Loucy (cell line): ENCODE measurements at regions not wholly inside any gene's neighbourhood (a gene's known extent, or its start where the extent isn't known, plus 50 kb on each side); places are given as distances from the start of the nearest gene placed in this dataset.

Experiments
- H2AFZ ChIP-seq: fragments of 200-600 bp; sonication (generic); 2 replicates; pipeline ENCODE4 v1.6.0; 2016; ENCODE audit warnings: antibody characterized with exemption, mild to moderate bottlenecking, low read length, moderate library complexity
- H3F3A ChIP-seq: fragments of 200-600 bp; 2 replicates; pipeline ENCODE4 v1.6.0; 2016; ENCODE audit warnings: antibody characterized with exemption, low read depth, mild to moderate bottlenecking
- H3K27me3 ChIP-seq: fragments of 200-600 bp; sonication (generic); 2 replicates; pipeline ENCODE4 v1.6.1; 2014; ENCODE audit warnings: low read length, mild to moderate bottlenecking; ENCODE audit not compliant: insufficient read depth, poor library complexity, severe bottlenecking
- H3K36me3 ChIP-seq: fragments of 200-600 bp; sonication (generic); 2 replicates; pipeline ENCODE4 v1.6.1; 2016; ENCODE audit warnings: low read length; ENCODE audit not compliant: insufficient read depth
- H3K4me1 ChIP-seq: fragments of 200-600 bp; sonication (generic); 2 replicates; pipeline ENCODE4 v1.5.1; 2014; ENCODE audit warnings: low read length, mild to moderate bottlenecking; ENCODE audit not compliant: insufficient read depth, poor library complexity, severe bottlenecking
- H3K4me2 ChIP-seq: fragments of 200-600 bp; sonication (generic); 2 replicates; pipeline ENCODE4 v1.6.0; 2014; ENCODE audit warnings: antibody characterized with exemption, low read length, low read depth, mild to moderate bottlenecking; ENCODE audit not compliant: poor library complexity, severe bottlenecking
- H3K4me3 ChIP-seq: fragments of 200-600 bp; sonication (generic); 2 replicates; pipeline ENCODE4 v1.5.1; 2014; ENCODE audit warnings: low read length, mild to moderate bottlenecking, mixed read lengths; ENCODE audit not compliant: poor library complexity, severe bottlenecking
- H3K79me2 ChIP-seq: fragments of 200-600 bp; sonication (generic); 2 replicates; pipeline ENCODE4 v1.6.1; 2014; ENCODE audit warnings: low read length; ENCODE audit not compliant: insufficient read depth
- H3K9ac ChIP-seq: fragments of 200-600 bp; sonication (generic); 2 replicates; pipeline ENCODE4 v1.6.0; 2014; ENCODE audit warnings: mild to moderate bottlenecking, low read depth, low read length, moderate library complexity; ENCODE audit not compliant: poor library complexity, severe bottlenecking
- H3K9me2 ChIP-seq: fragments of 200-600 bp; sonication (generic); replicated peaks from 2 replicates; pipeline ENCODE4 v1.6.1; 2016; ENCODE audit warnings: low read depth, low read length, mixed read lengths
- H3K9me3 ChIP-seq: fragments of 200-600 bp; sonication (generic); 2 replicates; pipeline ENCODE4 v1.6.1; 2014; ENCODE audit warnings: mild to moderate bottlenecking, antibody characterized with exemption, low read length, low read depth; ENCODE audit not compliant: insufficient read depth
- H4K20me1 ChIP-seq: fragments of 200-600 bp; sonication (generic); 2 replicates; pipeline ENCODE4 v1.6.0; 2014; ENCODE audit warnings: antibody characterized with exemption, low read length, mild to moderate bottlenecking; ENCODE audit not compliant: insufficient read depth, poor library complexity, severe bottlenecking
- EZH2phosphoT487 ChIP-seq: fragments of 200-600 bp; IDR thresholded peaks from 2 replicates; pipeline ENCODE4 v1.6.1; 2018; ENCODE audit warnings: antibody characterized with exemption, mild to moderate bottlenecking, moderate library complexity, borderline replicate concordance
- TF ChIP-seq, protein P1 (sequence below): fragments of 200-600 bp; sonication (generic); conservative IDR thresholded peaks from 2 replicates; pipeline ENCODE4 v1.5.1; 2014; ENCODE audit warnings: mild to moderate bottlenecking, antibody characterized with exemption, low read length

DNA sequence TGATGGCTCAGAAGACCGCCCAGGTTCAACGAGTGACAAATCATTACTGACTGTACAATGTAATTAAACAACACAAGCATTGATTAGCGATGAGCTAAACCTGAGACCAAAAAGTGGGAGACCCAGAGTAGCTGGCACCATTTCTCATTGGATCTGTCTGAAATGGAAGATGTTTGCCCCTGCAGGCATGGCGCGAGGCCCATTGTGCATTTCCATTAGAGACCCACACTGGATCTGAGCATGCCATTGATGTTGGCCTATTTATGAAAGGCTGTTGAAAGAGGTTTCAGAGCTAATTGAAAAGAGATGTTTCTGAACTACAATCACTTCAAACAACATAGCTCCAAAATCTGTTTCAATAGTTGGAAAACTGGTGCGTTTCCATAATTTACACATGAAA is 196.7 kb downstream of the TFAP2B start:
- Histone ChIP-seq H2AFZ (no peak overlapping the region), H3K27me3 (no peaks in the 10 kb centered on the region), H3F3A (no peaks in the 10 kb centered on the region), H3K9me2 (no peaks in the 10 kb centered on the region), H3K4me3 (no peak overlapping the region), H3K4me2 (no peak overlapping the region), H4K20me1 (no peaks in the 10 kb centered on the region), H3K9me3 (no peaks in the 10 kb centered on the region), H3K4me1 (no peaks in the 10 kb centered on the region), H3K36me3 (no peaks in the 10 kb centered on the region), H3K9ac (no peak overlapping the region), H3K79me2 (no peaks in the 10 kb centered on the region)
- TF ChIP-seq EZH2phosphoT487, result no peak
- TF ChIP-seq, protein P1, sequence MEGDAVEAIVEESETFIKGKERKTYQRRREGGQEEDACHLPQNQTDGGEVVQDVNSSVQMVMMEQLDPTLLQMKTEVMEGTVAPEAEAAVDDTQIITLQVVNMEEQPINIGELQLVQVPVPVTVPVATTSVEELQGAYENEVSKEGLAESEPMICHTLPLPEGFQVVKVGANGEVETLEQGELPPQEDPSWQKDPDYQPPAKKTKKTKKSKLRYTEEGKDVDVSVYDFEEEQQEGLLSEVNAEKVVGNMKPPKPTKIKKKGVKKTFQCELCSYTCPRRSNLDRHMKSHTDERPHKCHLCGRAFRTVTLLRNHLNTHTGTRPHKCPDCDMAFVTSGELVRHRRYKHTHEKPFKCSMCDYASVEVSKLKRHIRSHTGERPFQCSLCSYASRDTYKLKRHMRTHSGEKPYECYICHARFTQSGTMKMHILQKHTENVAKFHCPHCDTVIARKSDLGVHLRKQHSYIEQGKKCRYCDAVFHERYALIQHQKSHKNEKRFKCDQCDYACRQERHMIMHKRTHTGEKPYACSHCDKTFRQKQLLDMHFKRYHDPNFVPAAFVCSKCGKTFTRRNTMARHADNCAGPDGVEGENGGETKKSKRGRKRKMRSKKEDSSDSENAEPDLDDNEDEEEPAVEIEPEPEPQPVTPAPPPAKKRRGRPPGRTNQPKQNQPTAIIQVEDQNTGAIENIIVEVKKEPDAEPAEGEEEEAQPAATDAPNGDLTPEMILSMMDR, result no peak

DNA sequence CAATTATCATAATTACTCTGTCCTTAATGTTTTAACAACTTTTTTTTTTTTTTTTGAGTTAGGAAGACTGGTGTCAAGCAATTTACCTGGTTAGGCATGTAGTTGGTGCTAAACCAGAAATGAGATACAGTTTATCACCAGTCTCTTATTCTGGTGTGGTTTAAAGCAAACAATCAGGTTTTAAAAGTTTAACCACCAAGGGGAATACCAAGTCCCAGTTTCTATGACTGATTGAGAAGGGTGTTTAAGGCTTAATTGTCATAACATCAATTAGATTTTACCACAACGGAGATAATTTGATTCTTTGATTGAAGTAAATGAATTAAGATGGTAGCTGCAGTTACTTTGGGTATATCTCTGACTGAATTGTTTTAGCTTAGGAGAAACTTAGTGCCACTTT is 197.8 kb downstream of the TFAP2B start:
- Histone ChIP-seq H3K79me2 (no peaks in the 10 kb centered on the region), H2AFZ (no peak overlapping the region), H3K36me3 (no peaks in the 10 kb centered on the region), H3K4me2 (no peak overlapping the region), H3K9ac (no peak overlapping the region), H4K20me1 (no peaks in the 10 kb centered on the region), H3K9me3 (no peaks in the 10 kb centered on the region), H3K27me3 (no peaks in the 10 kb centered on the region), H3K4me1 (no peaks in the 10 kb centered on the region), H3F3A (no peaks in the 10 kb centered on the region), H3K9me2 (no peaks in the 10 kb centered on the region), H3K4me3 (no peak overlapping the region)
- TF ChIP-seq EZH2phosphoT487, result no peak
- TF ChIP-seq, protein P1, result no peak

DNA sequence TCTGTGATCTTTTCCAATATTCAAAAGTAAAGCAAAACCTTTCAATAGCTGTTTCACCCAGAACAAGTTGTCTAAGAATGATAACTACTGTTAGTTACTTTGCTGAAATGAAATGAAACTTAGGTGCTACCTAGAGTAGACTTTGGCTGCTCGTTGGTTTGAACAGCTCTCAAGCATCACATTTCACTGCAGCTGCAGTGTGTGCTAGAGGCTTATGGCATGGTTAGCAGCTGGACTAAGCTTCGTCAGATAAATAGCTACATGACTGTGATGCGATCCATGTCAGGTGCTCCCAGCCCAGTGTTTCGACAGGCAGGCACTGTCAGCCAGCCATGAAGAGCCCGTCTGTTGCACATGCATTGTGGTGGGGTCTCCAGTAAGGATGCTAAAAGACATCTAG is 201.1 kb downstream of the TFAP2B start:
- H3K4me2 ChIP-seq, result no peak overlapping the region
- H3K4me3 ChIP-seq, result no peak overlapping the region
- no peaks in the 10 kb centered on the region for H3K36me3 ChIP-seq
- H3K9me2 ChIP-seq, result no peaks in the 10 kb centered on the region
- H3K9me3 ChIP-seq, result no peaks in the 10 kb centered on the region
- no peak overlapping the region for H2AFZ ChIP-seq
- no peaks in the 10 kb centered on the region for H3K27me3 ChIP-seq
- H3K79me2 ChIP-seq, result no peaks in the 10 kb centered on the region
- H3K9ac ChIP-seq, result no peak overlapping the region
- TF ChIP-seq, protein P1, result no peak
- no peak for TF ChIP-seq EZH2phosphoT487
- no peaks in the 10 kb centered on the region for H4K20me1 ChIP-seq
- H3K4me1 ChIP-seq, result no peaks in the 10 kb centered on the region
- H3F3A ChIP-seq, result no peaks in the 10 kb centered on the region
